PC-3 (cell line): ENCODE measurements at regions not wholly inside any gene's neighbourhood (a gene's known extent, or its start where the extent isn't known, plus 50 kb on each side); places are given as distances from the start of the nearest gene placed in this dataset.

ENCODE experiments used
- EZH2 ChIP-seq: fragments of 300-600 bp; sonication (generic); IDR thresholded peaks from one replicate; pipeline ENCODE4 v1.6.1; 2017; ENCODE audit warnings: antibody characterized with exemption, mild to moderate bottlenecking, low read length; ENCODE audit not compliant: unreplicated experiment
- EZH2phosphoT487 ChIP-seq: fragments of 300-600 bp; sonication (generic); IDR thresholded peaks from 2 replicates; pipeline ENCODE4 v1.6.1; 2018; ENCODE audit warnings: mild to moderate bottlenecking, antibody characterized with exemption, low read length, borderline replicate concordance
- TF ChIP-seq, protein P1 (sequence below): fragments of 300-600 bp; sonication (generic); conservative IDR thresholded peaks from 2 replicates; pipeline ENCODE4 v1.5.1; 2017; ENCODE audit warnings: antibody characterized with exemption, low read depth, mild to moderate bottlenecking, low read length

DNA sequence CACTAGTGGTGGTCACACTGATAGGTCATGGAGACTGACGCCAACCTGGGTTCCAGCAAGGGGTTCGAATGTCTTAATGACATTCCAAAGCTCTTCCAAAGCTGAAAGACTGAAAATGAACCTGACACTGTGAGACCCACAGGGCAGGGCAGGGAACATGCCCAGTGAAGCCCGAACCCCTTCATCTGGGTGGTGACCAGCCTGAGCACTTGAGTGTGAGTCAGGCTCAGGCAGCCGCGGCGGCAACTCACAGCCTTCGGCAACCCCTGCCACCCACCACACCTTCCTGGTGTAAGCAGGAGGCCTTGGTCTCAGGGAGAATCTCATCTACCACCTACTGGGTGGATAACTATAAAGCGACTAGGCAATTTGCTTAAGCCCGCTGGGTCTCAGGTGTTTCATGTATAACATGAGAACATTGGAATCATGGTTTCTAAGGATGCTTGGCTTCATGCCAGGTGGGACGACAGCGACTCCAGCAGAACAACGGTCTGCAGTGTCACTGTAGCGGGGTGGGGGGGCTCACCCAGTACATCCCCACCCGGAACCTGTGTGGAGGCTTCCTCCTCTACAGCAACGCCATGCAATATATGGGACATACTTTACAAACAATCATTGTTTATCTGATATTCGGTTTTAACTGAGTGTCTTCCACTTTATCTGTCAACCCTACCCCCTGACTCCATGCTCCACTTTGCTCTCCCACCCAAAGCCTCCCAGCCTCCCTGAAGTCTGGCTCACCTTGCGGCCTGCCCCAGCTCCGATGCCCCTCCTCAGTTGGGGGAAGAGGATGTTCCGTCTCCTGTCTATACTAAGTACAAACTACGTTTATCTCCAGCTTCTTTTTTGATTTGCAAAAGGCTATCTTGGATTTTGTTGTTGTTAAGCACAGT lies 125.0 kb upstream of the MEF2A start:
- TF ChIP-seq, protein P1, sequence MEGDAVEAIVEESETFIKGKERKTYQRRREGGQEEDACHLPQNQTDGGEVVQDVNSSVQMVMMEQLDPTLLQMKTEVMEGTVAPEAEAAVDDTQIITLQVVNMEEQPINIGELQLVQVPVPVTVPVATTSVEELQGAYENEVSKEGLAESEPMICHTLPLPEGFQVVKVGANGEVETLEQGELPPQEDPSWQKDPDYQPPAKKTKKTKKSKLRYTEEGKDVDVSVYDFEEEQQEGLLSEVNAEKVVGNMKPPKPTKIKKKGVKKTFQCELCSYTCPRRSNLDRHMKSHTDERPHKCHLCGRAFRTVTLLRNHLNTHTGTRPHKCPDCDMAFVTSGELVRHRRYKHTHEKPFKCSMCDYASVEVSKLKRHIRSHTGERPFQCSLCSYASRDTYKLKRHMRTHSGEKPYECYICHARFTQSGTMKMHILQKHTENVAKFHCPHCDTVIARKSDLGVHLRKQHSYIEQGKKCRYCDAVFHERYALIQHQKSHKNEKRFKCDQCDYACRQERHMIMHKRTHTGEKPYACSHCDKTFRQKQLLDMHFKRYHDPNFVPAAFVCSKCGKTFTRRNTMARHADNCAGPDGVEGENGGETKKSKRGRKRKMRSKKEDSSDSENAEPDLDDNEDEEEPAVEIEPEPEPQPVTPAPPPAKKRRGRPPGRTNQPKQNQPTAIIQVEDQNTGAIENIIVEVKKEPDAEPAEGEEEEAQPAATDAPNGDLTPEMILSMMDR, result no peak
- TF ChIP-seq EZH2 (no peak), EZH2phosphoT487 (no peak)
